CD4-positive, alpha-beta T cell (primary cell): ENCODE measurements at regions not wholly inside any gene's neighbourhood (a gene's known extent, or its start where the extent isn't known, plus 50 kb on each side); places are given as distances from the start of the nearest gene placed in this dataset.

Experiments used
- ATAC-seq: fragments of 200-7000 bp; cut with Tn5 transposase; one replicate; pipeline ENCODE4 v1.10.0; 2022; ENCODE audit warnings: mild to moderate bottlenecking; ENCODE audit not compliant: poor library complexity
- CTCF ChIA-PET: fragments of 350-600 bp; sonication (Branson Sonifier 250); formaldehyde crosslinking; loops from one replicate; lab custom pipeline; 2021; ENCODE audit warnings: antibody characterized with exemption, inconsistent platforms; lab: Charles Lee
- POLR2A ChIA-PET: fragments of 350-600 bp; sonication (Branson Sonifier 250); formaldehyde crosslinking; loops from one replicate; lab custom pipeline; 2021; ENCODE audit warnings: antibody characterized with exemption, inconsistent platforms; lab: Charles Lee
- DNase-seq, 14 experiments: peaks; one replicate each; pipeline ENCODE4 v3.0.0-alpha.2; 2013 to 2020; ENCODE audit warnings: mixed read lengths in 2 of 14
- H3K27ac ChIP-seq, 2 donors: one replicate each; pipeline versions ENCODE4 v1.5.1 to v1.7.0; 2013; ENCODE audit warnings: low read length in 2 of 2, low read depth in 1 of 2, mild to moderate bottlenecking in 1 of 2
- H3K27me3 ChIP-seq, 2 experiments: 1 replicate in 1 of 2; 2 replicates in 1 of 2; pipeline versions ENCODE4 v1.6.1 to v1.7.0; 2013; ENCODE audit warnings: low read length in 2 of 2, control low read depth in 1 of 2, mild to moderate bottlenecking in 1 of 2, moderate library complexity in 1 of 2; ENCODE audit not compliant: insufficient read depth in 2 of 2, control insufficient read depth in 1 of 2
- H3K36me3 ChIP-seq: one replicate; pipeline ENCODE4 v1.6.1; 2013; ENCODE audit warnings: low read length, control low read depth; ENCODE audit not compliant: insufficient read depth
- H3K4me1 ChIP-seq: one replicate; pipeline ENCODE4 v1.6.1; 2013; ENCODE audit warnings: low read length, control low read depth; ENCODE audit not compliant: insufficient read depth
- H3K4me3 ChIP-seq: one replicate; pipeline ENCODE4 v1.5.1; 2013; ENCODE audit warnings: mild to moderate bottlenecking, low read length, moderate library complexity
- H3K9me3 ChIP-seq, 2 experiments: 1 replicate in 1 of 2; 2 replicates in 1 of 2; pipeline versions ENCODE4 v1.6.1 to v1.7.0; 2013; ENCODE audit warnings: low read length in 2 of 2, mild to moderate bottlenecking in 2 of 2, control low read depth in 1 of 2, moderate library complexity in 1 of 2; ENCODE audit not compliant: control insufficient read depth in 1 of 2, insufficient read depth in 1 of 2
- H3K27ac Mint-ChIP-seq: one replicate; pipeline ENCODE4 v1.8.0; 2020; ENCODE audit warnings: mixed read lengths
- H3K27me3 Mint-ChIP-seq: one replicate; pipeline ENCODE4 v1.8.0; 2021; ENCODE audit warnings: mixed read lengths
- H3K36me3 Mint-ChIP-seq: one replicate; pipeline ENCODE4 v1.8.0; 2021; ENCODE audit warnings: low read depth, mixed read lengths
- H3K4me1 Mint-ChIP-seq: one replicate; pipeline ENCODE4 v1.8.0; 2021; ENCODE audit warnings: low read depth, mixed read lengths
- H3K4me3 Mint-ChIP-seq: one replicate; pipeline ENCODE4 v1.8.0; 2020; ENCODE audit warnings: mild to moderate bottlenecking, mixed read lengths
- H3K9me3 Mint-ChIP-seq: one replicate; pipeline ENCODE4 v1.8.0; 2020; ENCODE audit warnings: mixed read lengths
- CTCF ChIP-seq: fragments of 200-600 bp; IDR thresholded peaks from one replicate; pipeline ENCODE4 v1.8.0; 2022; ENCODE audit warnings: antibody characterized with exemption, mild to moderate bottlenecking
- intact Hi-C, 2 experiments: fragments of 100-400 bp; cut with DNase I in 1 of 2; cut with micrococcal nuclease in 1 of 2; formaldehyde crosslinking; loops; one replicate each; pipeline versions ENCODE4 v1.15.1 to v1.9.0; 2023 to 2025; cut with DNase I, micrococcal nuclease

GRCh38 chr15:95760508-95760907, 570.0 kb upstream of the NR2F2 start:
- H3K4me1 ChIP-seq = no peaks in the 10 kb centered on the region
- H3K4me1 Mint-ChIP-seq = no peaks in the 10 kb centered on the region
- H3K27ac ChIP-seq = no peak overlapping the region
- H3K36me3 ChIP-seq = no peaks in the 10 kb centered on the region
- H3K4me3 ChIP-seq = no peak overlapping the region
- no peaks in the 10 kb centered on the region for H3K9me3 ChIP-seq
- no peak for TF ChIP-seq CTCF
- ChIA-PET POLR2A (no interaction called here), CTCF (no interaction called here)
- H3K4me3 Mint-ChIP-seq = no peak overlapping the region
- H3K27me3 Mint-ChIP-seq = peaks cover 4% of the 10 kb centered on the region
- intact Hi-C loops = no loop called here
- H3K9me3 Mint-ChIP-seq = no peaks in the 10 kb centered on the region
- H3K27me3 ChIP-seq = no peaks in the 10 kb centered on the region
- H3K36me3 Mint-ChIP-seq = no peaks in the 10 kb centered on the region
- no peak for DNase-seq
- H3K27ac Mint-ChIP-seq = no peak overlapping the region
- no peak for ATAC-seq

DNA sequence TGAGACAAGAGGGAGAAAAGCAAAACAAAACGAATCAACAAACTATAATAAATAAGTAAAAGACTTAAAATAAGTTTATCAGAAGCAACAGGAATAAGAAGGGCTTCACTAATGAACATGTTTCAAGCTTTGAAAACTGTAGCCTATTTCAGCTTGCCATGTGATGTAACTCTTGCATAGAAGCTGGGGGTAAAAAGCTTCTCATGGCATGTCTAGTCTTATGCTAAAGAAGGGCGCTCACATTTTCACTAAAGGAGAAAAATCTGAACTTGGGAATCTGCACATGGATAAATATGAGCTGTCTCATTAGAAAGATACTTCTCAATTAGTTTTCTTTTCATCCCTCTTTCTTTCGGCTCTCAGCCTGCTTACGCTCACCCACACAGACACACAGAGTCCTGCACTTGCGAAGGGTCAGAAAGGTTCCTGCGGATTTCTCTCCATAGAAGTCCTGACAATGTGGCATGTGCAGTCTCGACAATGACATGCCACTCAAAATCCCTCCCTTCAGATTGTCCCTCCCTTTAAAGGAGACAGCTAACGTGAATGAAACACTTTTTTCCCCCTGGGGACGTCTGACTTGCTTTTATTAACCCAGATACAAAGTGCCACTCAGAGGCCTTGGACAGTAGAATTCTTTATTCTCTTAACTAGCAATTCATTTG, 568.9 kb upstream of the NR2F2 start:
- H3K9me3 ChIP-seq = no peaks in the 10 kb centered on the region
- no peak overlapping the region for H3K4me3 ChIP-seq
- Mint-ChIP-seq H3K4me3 (no peak overlapping the region), H3K27ac (no peak overlapping the region), H3K9me3 (no peaks in the 10 kb centered on the region), H3K36me3 (no peaks in the 10 kb centered on the region), H3K27me3 (peaks cover 4% of the 10 kb centered on the region), H3K4me1 (no peaks in the 10 kb centered on the region)
- ChIA-PET CTCF (no interaction called here), POLR2A (no interaction called here)
- no peak for DNase-seq
- intact Hi-C loops = no loop called here
- no peaks in the 10 kb centered on the region for H3K4me1 ChIP-seq
- H3K36me3 ChIP-seq = no peaks in the 10 kb centered on the region
- ATAC-seq = no peak
- H3K27ac ChIP-seq = no peak overlapping the region
- TF ChIP-seq CTCF = no peak
- H3K27me3 ChIP-seq = no peaks in the 10 kb centered on the region

DNA sequence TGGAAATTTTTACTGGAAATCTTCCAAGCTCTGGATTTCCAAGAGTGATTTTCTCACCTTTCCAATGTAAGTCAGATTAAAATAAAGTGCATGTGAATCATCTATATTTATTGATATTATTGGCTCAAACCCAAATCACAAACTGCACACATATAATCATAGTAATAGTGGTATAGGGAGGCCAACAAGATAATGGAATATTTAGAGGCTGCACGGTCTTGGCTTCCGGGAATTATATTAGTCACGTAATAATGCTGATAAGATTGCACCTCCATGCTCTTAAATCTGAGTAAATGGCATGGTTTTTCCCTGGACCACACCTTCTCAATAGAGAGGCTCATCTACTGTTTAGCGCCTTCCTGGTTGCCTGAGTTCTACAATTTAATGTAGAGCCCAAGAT, 567.1 kb upstream of the NR2F2 start:
- no peak for TF ChIP-seq CTCF
- DNase-seq (no peak), ATAC-seq (no peak)
- POLR2A ChIA-PET = no interaction called here
- H3K27me3 Mint-ChIP-seq = peaks cover 4% of the 10 kb centered on the region
- no peak overlapping the region for H3K4me3 Mint-ChIP-seq
- no peaks in the 10 kb centered on the region for H3K4me1 ChIP-seq
- no peaks in the 10 kb centered on the region for H3K27me3 ChIP-seq
- no peak overlapping the region for H3K4me3 ChIP-seq
- H3K36me3 ChIP-seq = no peaks in the 10 kb centered on the region
- H3K36me3 Mint-ChIP-seq = no peaks in the 10 kb centered on the region
- no peaks in the 10 kb centered on the region for H3K9me3 Mint-ChIP-seq
- no peak overlapping the region for H3K27ac Mint-ChIP-seq
- no peaks in the 10 kb centered on the region for H3K9me3 ChIP-seq
- CTCF ChIA-PET = no interaction called here
- intact Hi-C loops = no loop called here
- H3K27ac ChIP-seq = no peak overlapping the region
- no peaks in the 10 kb centered on the region for H3K4me1 Mint-ChIP-seq
